Stimulated activated naive CD4-positive, alpha-beta T cell (primary cell): ENCODE measurements at regions not wholly inside any gene's neighbourhood (a gene's known extent, or its start where the extent isn't known, plus 50 kb on each side); places are given as distances from the start of the nearest gene placed in this dataset.
"Not testable (repeated sequence)": the region's sequence is repeated elsewhere in the genome, so short reads cannot be mapped to it uniquely, and the experiment has no call there.

ENCODE experiments used
- DNase-seq, 6 experiments: peaks; one replicate each; lab custom pipeline; 2025; lab: John Stamatoyannopoulos, UW

DNA sequence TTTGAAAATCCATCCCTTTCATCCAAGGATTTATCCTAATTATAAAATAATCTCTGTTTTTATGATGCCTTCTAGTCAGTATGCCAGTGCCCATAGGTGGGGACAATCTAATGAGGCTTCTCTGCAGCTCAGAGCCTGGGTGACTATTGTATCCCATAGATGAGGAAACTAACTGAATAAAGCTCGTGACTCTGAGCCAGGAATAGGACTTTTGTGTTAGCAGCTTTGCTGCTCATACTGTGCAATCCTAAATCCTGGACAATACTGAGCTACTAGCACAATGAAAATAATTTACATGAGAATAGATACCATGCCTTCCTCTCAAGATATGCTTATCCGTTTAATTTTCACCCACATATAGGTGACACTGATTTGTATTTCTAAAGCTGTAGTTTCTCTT, 443.0 kb downstream of the PLK2 start:
- DNase-seq, result no peak

DNA sequence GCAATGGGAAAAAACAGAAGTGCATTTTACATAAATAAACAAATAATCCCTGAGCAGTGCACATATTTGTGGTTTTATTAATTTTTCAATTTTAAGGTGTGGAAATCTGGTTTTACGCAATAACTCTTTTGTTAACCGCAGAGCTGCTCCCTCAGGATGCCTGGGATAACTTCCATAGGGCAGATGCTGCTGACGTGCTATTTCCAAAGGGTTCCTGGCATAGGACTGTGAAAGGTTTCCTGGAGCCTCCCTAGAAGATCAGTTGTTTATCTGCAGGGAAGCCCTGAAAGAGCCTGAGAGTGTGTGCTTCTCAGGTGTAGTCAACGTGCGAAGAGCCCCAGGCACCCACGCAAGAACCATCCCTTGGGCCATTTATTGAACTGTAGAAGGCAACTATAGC, 443.5 kb downstream of the PLK2 start:
- no peak for DNase-seq

DNA sequence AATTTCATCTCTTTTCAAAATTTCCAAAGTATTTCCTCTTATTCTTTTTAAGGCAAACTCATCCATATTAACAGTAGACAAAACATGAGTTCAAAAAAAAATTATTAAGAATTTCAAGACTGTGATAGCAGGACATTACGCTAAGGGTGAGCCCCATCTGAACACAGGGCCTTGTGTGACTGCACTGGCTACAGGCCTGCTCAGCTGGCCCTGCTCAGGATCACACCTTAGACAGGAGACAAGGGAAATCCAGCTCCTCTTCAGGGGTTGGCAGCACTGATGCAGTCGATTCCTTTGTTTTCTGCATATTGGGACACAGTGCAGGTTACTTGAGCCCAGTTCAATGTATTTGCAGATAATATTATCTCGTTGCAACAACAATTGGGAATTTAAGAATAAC, 444.7 kb downstream of the PLK2 start:
- DNase-seq, result no peak

GRCh38 chr5:58013542-58014258, 446.2 kb downstream of the PLK2 start:
- DNase-seq, result no peak

DNA sequence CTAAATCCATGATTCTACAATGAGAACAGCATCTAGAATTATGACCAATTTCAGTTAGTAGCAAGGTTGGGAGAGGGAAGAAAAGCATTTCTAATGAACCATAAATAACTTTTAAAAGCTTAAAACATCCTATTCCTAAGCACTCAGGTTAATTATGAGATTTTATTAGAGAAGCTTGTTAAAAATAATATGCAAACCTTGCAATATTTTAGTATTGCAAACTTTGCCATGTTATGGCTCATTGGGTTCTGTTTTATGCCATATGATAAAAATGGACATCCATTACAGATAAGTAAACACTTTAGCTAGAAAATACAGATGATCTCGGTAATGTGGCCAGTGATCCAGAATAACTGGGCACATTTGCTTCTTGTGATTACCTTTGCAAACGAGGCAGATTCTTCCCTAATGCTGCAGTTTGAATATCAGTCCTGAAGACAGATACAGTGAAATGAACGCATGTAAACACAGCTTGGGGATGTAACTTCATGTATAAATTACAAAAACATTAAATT, 447.0 kb downstream of the PLK2 start:
- no peak for DNase-seq

- no peak for DNase-seq
These were observed 447.8 kb downstream of the PLK2 start for GRCh38 chr5:58012102-58012501.

DNA sequence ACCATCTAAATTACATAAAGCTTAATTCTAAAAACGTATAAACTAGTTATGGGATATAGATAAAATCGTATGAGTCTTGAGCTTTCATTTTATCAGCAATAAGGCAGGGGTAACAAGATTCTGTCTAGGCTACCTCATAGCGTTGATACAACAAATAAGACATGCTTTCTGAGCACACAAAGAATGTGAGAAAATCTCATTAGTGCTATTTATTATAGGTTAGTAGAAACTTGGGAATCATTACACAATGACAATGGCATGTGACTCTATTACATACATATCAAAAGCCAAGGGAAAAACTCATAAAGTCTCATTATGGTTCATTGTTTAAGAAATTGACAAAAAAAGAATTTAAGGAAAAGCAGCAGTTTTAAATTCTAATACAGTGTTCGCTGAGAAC, 448.6 kb downstream of the PLK2 start:
- no peak for DNase-seq

DNA sequence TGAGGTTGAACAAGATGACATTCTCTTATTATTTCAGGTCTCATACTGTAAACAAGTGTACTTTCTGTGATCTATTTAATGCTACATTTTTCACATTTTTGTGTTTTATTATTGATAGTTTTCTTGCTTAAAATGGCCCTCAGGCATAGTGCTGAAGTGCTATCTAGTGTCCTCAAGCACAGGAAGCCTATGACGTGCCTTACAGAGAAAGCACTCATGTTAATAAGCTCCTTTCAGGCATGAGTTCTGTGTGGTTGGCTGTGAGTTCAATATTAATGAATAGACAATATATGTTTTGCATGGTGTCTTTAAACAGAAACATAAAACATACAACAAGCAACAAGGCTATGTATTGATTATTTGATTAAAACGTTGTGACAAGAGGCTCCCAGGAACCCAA, 450.1 kb downstream of the PLK2 start:
- DNase-seq, result no peak

GRCh38 chr5:58002323-58002722, 457.6 kb downstream of the PLK2 start:
- no peak for DNase-seq

- DNase-seq, result no peak
These were observed 466.0 kb downstream of the PLK2 start for GRCh38 chr5:57993866-57994265.

DNA sequence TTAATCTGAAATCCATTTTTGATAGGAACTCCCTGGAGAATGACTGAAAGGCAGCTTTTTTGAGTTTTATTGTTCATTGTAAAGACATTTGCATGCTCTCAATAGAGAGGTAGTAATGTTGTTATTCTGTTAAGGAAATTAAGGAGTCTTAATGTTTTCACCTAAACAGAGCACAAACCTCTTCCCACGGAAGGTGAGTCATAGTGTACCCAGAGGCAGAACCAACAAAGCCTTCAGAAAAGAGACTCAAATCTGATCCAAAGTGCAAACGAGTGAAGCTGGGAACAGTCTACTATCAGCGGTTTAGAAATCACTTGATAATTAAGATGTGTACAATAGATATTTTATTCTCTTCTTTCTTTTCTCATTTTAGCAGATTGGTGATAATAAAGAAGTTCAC, 470.5 kb downstream of the PLK2 start:
- DNase-seq, result no peak

DNA sequence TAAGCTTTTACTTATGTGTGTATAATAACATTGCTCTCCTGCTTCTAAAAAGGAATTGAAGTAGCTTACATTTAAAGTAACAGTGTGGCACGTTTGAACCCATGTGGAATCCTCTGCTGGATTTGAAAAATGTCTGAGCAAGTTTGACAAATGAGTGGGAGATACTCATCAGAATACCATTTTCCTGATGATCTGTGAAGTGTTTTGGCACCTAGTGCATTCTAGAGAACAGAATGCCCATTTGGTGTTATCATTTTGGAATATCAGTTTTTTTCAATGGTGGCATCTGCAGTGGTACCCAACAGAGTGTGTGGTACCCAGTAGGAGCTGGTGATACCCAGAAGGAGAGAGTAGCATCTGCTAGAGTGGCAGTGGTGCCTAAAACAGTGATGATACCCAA, 471.1 kb downstream of the PLK2 start:
- no peak for DNase-seq

DNA sequence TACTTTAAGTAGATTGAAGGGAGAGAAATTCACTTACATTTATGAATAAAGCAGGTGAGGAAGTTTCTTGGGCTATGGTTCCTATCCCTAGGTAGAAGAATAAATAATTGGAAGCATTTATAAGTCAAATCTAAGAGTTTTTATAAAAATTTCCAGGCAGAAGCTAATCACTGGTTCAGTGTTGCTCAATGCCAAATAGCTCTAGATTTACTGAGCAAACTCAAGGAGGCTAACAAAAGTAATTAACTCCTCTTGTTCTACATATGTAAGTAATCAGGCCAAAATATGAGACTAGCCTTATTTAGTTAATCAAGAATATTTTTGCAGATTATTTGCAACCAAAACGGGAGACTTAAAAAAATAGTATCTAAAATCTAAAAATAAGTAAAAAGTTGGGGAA, 472.3 kb downstream of the PLK2 start:
- DNase-seq, result no peak

DNA sequence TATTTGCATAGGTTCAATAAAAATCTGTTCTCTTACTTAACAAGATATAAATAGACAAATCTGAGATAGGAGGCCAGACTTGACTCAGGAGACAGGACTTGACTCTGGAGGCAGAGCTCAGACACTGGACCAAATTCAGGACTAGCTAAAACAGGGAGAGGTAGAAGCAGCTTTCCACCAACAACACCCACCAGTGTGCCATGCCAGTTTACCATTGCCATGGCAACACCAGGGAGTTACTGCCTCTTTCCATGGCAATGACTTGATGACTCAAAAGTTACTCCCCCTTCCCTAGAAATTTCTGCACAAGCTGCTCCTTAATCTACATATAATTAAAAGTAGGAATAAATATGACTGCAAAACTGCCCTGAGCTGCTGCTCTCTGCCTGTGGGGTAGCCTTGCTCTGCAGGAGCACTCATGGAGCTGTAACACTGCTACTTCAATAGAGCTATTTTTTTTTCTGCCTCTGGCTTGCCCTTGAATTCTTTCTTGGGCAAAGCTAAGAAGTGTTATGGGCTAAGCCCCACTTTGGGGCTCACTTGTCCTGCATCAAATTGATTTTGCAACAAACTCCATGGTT, 473.0 kb downstream of the PLK2 start:
- DNase-seq, result no peak

DNA sequence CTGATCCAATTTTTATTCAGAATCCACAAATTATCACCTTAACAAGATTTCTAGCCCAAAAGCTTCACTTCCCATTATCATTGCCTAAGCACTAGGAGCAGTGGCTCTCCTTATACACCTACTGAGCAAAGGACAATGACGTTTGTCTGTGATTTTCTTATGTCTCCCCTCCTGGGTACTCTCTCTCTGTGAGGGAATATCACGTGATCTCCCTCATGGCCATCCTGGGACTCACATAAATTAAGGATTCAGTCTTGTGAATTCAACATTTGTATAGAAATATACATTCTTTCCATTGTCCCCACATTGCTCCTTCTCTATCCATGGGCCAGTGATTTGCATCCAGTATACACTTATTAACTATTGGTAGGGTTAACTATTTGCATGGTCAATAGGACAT, 476.5 kb downstream of the PLK2 start:
- DNase-seq, result no peak

GRCh38 chr5:57979671-57980070, 480.2 kb downstream of the PLK2 start:
- DNase-seq, result no peak

DNA sequence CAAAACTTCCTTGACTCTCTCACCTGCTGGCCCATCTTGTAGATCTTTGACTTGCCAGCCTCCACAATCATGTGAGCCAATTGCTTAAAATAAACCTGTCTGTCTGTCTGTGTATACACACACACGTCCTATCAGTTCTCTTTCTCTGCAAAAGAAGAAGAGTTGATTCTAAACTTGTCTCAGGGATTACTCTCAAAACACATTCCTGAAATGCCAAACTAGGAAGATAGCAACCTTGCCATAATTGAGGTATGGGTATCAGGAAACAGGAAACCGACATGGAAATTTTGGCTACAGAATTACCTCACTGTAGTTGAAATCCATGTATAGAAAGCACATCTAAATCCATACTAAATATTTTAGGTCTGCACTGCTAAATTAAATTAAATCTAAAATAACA, 483.4 kb downstream of the PLK2 start:
- DNase-seq, result no peak

DNA sequence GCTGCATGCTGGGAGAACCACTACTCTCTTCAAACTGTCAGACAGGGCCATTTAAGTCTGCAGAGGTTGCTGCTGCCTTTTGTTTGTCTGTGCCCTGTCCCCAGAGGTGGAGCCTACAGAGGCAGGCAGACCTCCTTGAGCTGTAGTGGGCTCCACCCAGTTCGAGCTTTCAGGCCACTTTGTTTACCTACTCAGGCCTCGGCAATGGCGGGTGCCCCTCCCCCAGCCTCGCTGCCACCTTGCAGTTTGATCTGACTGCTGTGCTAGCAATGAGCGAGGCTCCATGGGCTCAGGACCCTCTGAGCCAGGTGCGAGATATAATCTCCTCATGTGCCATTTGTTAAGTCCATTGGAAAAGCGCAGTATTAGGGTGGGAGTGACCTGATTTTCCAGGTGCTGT, 487.8 kb downstream of the PLK2 start:
- not testable (repeated sequence) for DNase-seq

DNA sequence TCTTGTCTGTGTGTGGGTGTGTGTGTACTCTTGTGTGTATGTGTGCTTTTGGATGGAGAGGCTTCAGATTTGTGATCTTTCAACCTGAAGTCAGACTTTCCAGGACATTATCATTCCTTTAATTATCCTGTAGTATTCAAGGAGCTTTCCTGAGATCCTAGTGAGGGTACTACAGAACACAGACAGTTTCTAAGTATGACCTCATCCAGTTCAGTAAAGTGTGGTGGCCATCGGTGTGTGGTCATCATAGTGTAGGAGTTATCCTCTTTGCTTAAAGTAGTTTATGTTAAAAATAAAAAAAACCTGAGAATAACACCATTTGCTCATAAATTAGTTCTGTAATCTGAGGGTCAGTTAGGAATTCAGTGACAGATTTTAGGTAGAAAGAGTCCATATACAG, 478.0 kb upstream of the ACTBL2 start:
- DNase-seq, result no peak

DNA sequence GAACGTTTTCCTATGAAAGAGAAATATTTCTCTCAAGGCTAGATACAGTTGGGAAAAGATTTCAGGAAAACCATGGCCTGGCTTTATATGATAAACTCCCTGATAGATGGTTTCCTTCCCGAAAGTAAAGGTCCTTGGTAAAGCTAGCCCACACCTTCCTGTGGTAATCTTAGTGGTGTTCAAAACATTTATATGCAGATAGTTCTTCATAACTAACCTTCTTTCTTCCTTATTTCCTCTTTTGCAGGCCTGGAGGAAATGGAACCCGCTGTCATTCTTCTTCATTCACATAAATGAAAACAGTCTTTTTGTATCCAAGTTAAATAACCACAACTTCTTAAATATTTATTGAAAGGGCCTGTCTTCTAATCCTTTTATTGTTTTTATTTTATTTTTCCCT, 474.0 kb upstream of the ACTBL2 start:
- no peak for DNase-seq

- no peak for DNase-seq
These were observed 472.9 kb upstream of the ACTBL2 start for GRCh38 chr5:57955511-57955910.

GRCh38 chr5:57953792-57954191, 471.2 kb upstream of the ACTBL2 start:
- no peak for DNase-seq

GRCh38 chr5:57950616-57951228, 468.1 kb upstream of the ACTBL2 start:
- DNase-seq, result no peak

GRCh38 chr5:57948091-57948490, 465.5 kb upstream of the ACTBL2 start:
- no peak for DNase-seq
